Adipose tissue (tissue), 3 donors: ENCODE measurements at regions not wholly inside any gene's neighbourhood (a gene's known extent, or its start where the extent isn't known, plus 50 kb on each side); places are given as distances from the start of the nearest gene placed in this dataset.
"Not testable (repeated sequence)": the region's sequence is repeated elsewhere in the genome, so short reads cannot be mapped to it uniquely, and the experiment has no call there.

Experiments used
- H3K27ac ChIP-seq: one replicate; pipeline ENCODE4 v1.5.1; 2013; ENCODE audit warnings: low read depth, low read length
- WGBS, 3 donors: extraction: QIAGEN DNeasy Blood & Tissue Kit; methylation state at CpG; one replicate each; pipeline ENCODE4 v1.1.7; 2013; 5-methylcytosine and 5-hydroxymethylcytosine counted together
- donor health status: healthy with polysubstance abuse.
- donor health status: Bipolar disorder and iron deficiency.
- donor health status: healthy.

GRCh38 chr1:61028136-61028535, 54.2 kb upstream of the NFIA start:
- WGBS, 3 donors, result 88 to 94% (median 93%) methylated on average over 4 of the region's 4 CpGs
- no peak overlapping the region for H3K27ac ChIP-seq

GRCh38 chr1:61018068-61018467, 64.3 kb upstream of the NFIA start:
- 69 to 80% (median 72%) methylated on average over 7 of the region's 7 CpGs for WGBS, 3 donors

GRCh38 chr1:61017651-61018050, 64.7 kb upstream of the NFIA start:
- 73 to 94% (median 83%) methylated on average over 1 of the region's 1 CpG for WGBS, 3 donors
- H3K27ac ChIP-seq, result no peak overlapping the region

More at GRCh38 chr1:61018068-61018467, 64.3 kb upstream of the NFIA start:
- not testable (repeated sequence) for H3K27ac ChIP-seq

GRCh38 chr1:61013946-61014667, 68.3 kb upstream of the NFIA start:
- no peak overlapping the region for H3K27ac ChIP-seq
- 53 to 77% (median 67%) methylated on average over 4 of the region's 4 CpGs for WGBS, 3 donors

- 83 to 88% (median 87%) methylated on average over 4 of the region's 4 CpGs for WGBS, 3 donors
- H3K27ac ChIP-seq, result no peak overlapping the region
Observed at GRCh38 chr1:61013189-61013945, 69.0 kb upstream of the NFIA start.

GRCh38 chr1:61012341-61012761, 70.0 kb upstream of the NFIA start:
- H3K27ac ChIP-seq, result no peak overlapping the region
- WGBS, 3 donors, result 83 to 87% (median 87%) methylated on average over 2 of the region's 2 CpGs

- WGBS, 3 donors, result 69 to 82% (median 75%) methylated on average over 11 of the region's 11 CpGs
- H3K27ac ChIP-seq, result no peak overlapping the region
Observed at GRCh38 chr1:61011561-61012263, 70.6 kb upstream of the NFIA start.

GRCh38 chr1:61007534-61008364, 74.6 kb upstream of the NFIA start:
- 87 to 90% (median 90%) methylated on average over 5 of the region's 5 CpGs for WGBS, 3 donors
- no peak overlapping the region for H3K27ac ChIP-seq

- H3K27ac ChIP-seq, result no peak overlapping the region
- WGBS, 3 donors, result 73 to 78% (median 77%) methylated on average over 9 of the region's 9 CpGs
Observed at GRCh38 chr1:61005614-61006580, 76.5 kb upstream of the NFIA start.

GRCh38 chr1:61004262-61005003, 77.9 kb upstream of the NFIA start:
- 56 to 89% (median 70%) methylated on average over 4 of the region's 4 CpGs for WGBS, 3 donors
- H3K27ac ChIP-seq, result no peak overlapping the region

GRCh38 chr1:61000327-61000726, 82.0 kb upstream of the NFIA start:
- 82 to 95% (median 95%) methylated on average over 3 of the region's 3 CpGs for WGBS, 3 donors
- H3K27ac ChIP-seq, result no peak overlapping the region

- WGBS, 3 donors, result 94% methylated on average over 5 of the region's 5 CpGs
- no peak overlapping the region for H3K27ac ChIP-seq
Observed at GRCh38 chr1:60998786-60999185, 83.6 kb upstream of the NFIA start.

- no peak overlapping the region for H3K27ac ChIP-seq
Observed at GRCh38 chr1:60994828-60995492, 87.4 kb upstream of the NFIA start.

GRCh38 chr1:60994369-60994768, 88.0 kb upstream of the NFIA start:
- 91 to 100% (median 93%) methylated on average over 3 of the region's 3 CpGs for WGBS, 3 donors
- H3K27ac ChIP-seq, result no peak overlapping the region

- 91 to 98% (median 93%) methylated on average over 1 of the region's 1 CpG for WGBS, 3 donors
- no peak overlapping the region for H3K27ac ChIP-seq
Observed at GRCh38 chr1:60992165-60992564, 90.2 kb upstream of the NFIA start.

GRCh38 chr1:60990714-60991090, 91.7 kb upstream of the NFIA start:
- WGBS, 3 donors, result 61 to 73% (median 68%) methylated on average over 8 of the region's 8 CpGs
- peak overlapping the region; percentile 58 for H3K27ac ChIP-seq
